ENCODE measurements at regions not wholly inside any gene's neighbourhood (a gene's known extent, or its start where the extent isn't known, plus 50 kb on each side); places are given as distances from the start of the nearest gene placed in this dataset.

GRCh38 chr2:8628179-8628865 lies 53.5 kb upstream of the ID2 start:
- H4K20me1 ChIP-seq (ENCODE audit: insufficient read depth) = no peaks in the 10 kb centered on the region
- TF ChIP-seq SP1 (IDR thresholded peaks at IDR 0.05; ENCODE audit: low read depth) (no peak), CTCF (IDR thresholded peaks at IDR 0.05 in 2 of 3, conservative IDR thresholded peaks at IDR 0.05 in 1 of 3; ENCODE audit: borderline replicate concordance in 1 of 3, insufficient read depth in 1 of 3, low read depth in 2 of 3, low read length in 2 of 3) (peak in 2 of 3 experiments; percentile 45 to 55; a peak in 3 of 6 replicates), TCF7L2 (IDR thresholded peaks at IDR 0.05; ENCODE audit: borderline replicate concordance, extremely low read depth, insufficient read depth, insufficient read length) (no peak), POLR2AphosphoS5 (IDR thresholded peaks at IDR 0.05; ENCODE audit: low read depth, low read length) (peak; percentile 45; the same call in 1 of the 2 replicates), RAD21 (IDR thresholded peaks at IDR 0.05; ENCODE audit: low read depth) (no peak), YY1 (IDR thresholded peaks at IDR 0.05; ENCODE audit: extremely low read depth, insufficient replicate concordance, low read depth, low read length) (peak; percentile 9)
- RAD21 ChIA-PET (ENCODE audit: low non-redundant PET in 1 of 2, low total read pairs in 2 of 2, uncharacterized antibody in 2 of 2, unreplicated experiment in 2 of 2) = interaction anchor here (0.7 to 1.3 kb wide), 2 partner anchors 52 kb away, joined by 3 to 4 read pairs; no protein-coding TSS in a partner anchor
- peak overlapping the region; percentile 36 to 56 for H3K4me3 ChIP-seq (replicated peaks in 1 of 2; ENCODE audit: low read depth in 1 of 2, low read length in 2 of 2)
- H3K4me2 ChIP-seq (ENCODE audit: low read length) = peak overlapping the region; percentile 87
- POLR2A ChIA-PET = interaction anchor here (2.0 to 2.2 kb wide), 2 partner anchors 53 to 56 kb away, joined by 8 to 21 read pairs; partner anchors contain the start of gene ID2
- H3K4me1 ChIP-seq (ENCODE audit: control insufficient read depth in 1 of 2, insufficient read depth in 2 of 2, low read length in 2 of 2) = peaks cover 67 to 89% of the 10 kb centered on the region in 2 experiments
- intact Hi-C loops (cut with micrococcal nuclease) = loop anchor here (1.0 kb wide), 1 partner anchor 52 kb away; no protein-coding TSS in a partner anchor
- H3K79me2 ChIP-seq (ENCODE audit: insufficient read depth, low read length) = no peaks in the 10 kb centered on the region
- CTCF ChIA-PET = interaction anchor here (0.8 kb wide), 1 partner anchor 52 kb away, joined by 3 read pairs; no protein-coding TSS in a partner anchor
- H3K9me3 ChIP-seq (ENCODE audit: control insufficient read depth in 1 of 2, insufficient read depth in 1 of 2, low read depth in 1 of 2, low read length in 2 of 2) = no peaks in the 10 kb centered on the region
- ATAC-seq (peak; percentile 81), DNase-seq (ENCODE audit: low read depth, low spot score) (peak; percentile 75)
- no peaks in the 10 kb centered on the region for H3K9me2 ChIP-seq (ENCODE audit: insufficient read depth)
- H3K9ac ChIP-seq (ENCODE audit: low read length) = peak overlapping the region; percentile 64
- peak overlapping the region; percentile 91 for H3K27ac ChIP-seq (ENCODE audit: low read depth, low read length)
- H2AFZ ChIP-seq (ENCODE audit: low read depth, low read length, poor library complexity, severe bottlenecking) = peak overlapping the region; percentile 10
- no peaks in the 10 kb centered on the region for H3K27me3 ChIP-seq (ENCODE audit: insufficient read depth, low read length)
- no TSS peak for BruUV-seq (replicated peaks)
- no peaks in the 10 kb centered on the region for H3K36me3 ChIP-seq (ENCODE audit: control insufficient read depth in 1 of 2, insufficient read depth in 2 of 2, low read length in 2 of 2)
